Neural crest cell (in vitro differentiated cells): ENCODE measurements at regions not wholly inside any gene's neighbourhood (a gene's known extent, or its start where the extent isn't known, plus 50 kb on each side); places are given as distances from the start of the nearest gene placed in this dataset.

Experiments
- DNase-seq: peaks from one replicate; pipeline ENCODE4 v3.0.0; 2021; ENCODE audit warnings: low read depth, mixed read lengths, low spot score
- H3K27ac Mint-ChIP-seq: one replicate; pipeline ENCODE4 v1.8.0; 2021; ENCODE audit warnings: mild to moderate bottlenecking, mixed read lengths; ENCODE audit not compliant: unreplicated experiment
- H3K27me3 Mint-ChIP-seq: 2 replicates; pipeline ENCODE4 v1.8.0; 2021; ENCODE audit warnings: low read depth, mild to moderate bottlenecking, mixed read lengths
- H3K36me3 Mint-ChIP-seq: 2 replicates; pipeline ENCODE4 v1.8.0; 2021; ENCODE audit warnings: low read depth, mild to moderate bottlenecking, mixed read lengths
- H3K4me1 Mint-ChIP-seq: 2 replicates; pipeline ENCODE4 v1.8.0; 2021; ENCODE audit warnings: mixed read lengths
- H3K4me3 Mint-ChIP-seq: one replicate; pipeline ENCODE4 v1.8.0; 2021; ENCODE audit warnings: mild to moderate bottlenecking, mixed read lengths
- H3K9me3 Mint-ChIP-seq: 2 replicates; pipeline ENCODE4 v1.8.0; 2021; ENCODE audit warnings: mixed read lengths
- TF ChIP-seq, protein P1 (sequence below): fragments of 200-600 bp; sonication (generic); conservative IDR thresholded peaks from 2 replicates; pipeline ENCODE4 v1.5.0; 2021; ENCODE audit warnings: antibody characterized with exemption, mild to moderate bottlenecking

DNA sequence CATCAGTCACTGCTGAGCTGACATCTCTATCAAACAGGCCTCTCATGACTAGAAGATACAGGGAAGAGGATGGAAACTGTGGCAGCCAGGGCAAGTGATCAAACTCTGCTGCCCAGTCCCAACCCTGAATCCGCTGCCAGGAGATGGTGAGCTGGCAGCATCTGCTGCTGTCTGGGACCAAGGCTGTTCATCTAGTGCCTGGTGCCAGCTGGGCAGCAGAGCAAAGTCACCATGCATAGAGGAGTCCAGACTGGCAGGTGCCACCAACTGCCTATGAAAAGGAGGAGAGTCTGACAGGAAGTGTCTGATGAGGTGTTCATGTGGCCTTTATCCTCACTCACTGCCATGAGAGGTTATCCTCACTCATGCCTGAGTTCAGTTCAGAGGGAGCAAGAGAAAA is 518.9 kb downstream of the MID1IP1 start:
- Mint-ChIP-seq H3K4me3 (no peak overlapping the region), H3K9me3 (peaks cover 10% of the 10 kb centered on the region), H3K27ac (no peak overlapping the region), H3K4me1 (no peaks in the 10 kb centered on the region), H3K27me3 (no peaks in the 10 kb centered on the region), H3K36me3 (no peaks in the 10 kb centered on the region)
- no peak for DNase-seq
- TF ChIP-seq, protein P1, sequence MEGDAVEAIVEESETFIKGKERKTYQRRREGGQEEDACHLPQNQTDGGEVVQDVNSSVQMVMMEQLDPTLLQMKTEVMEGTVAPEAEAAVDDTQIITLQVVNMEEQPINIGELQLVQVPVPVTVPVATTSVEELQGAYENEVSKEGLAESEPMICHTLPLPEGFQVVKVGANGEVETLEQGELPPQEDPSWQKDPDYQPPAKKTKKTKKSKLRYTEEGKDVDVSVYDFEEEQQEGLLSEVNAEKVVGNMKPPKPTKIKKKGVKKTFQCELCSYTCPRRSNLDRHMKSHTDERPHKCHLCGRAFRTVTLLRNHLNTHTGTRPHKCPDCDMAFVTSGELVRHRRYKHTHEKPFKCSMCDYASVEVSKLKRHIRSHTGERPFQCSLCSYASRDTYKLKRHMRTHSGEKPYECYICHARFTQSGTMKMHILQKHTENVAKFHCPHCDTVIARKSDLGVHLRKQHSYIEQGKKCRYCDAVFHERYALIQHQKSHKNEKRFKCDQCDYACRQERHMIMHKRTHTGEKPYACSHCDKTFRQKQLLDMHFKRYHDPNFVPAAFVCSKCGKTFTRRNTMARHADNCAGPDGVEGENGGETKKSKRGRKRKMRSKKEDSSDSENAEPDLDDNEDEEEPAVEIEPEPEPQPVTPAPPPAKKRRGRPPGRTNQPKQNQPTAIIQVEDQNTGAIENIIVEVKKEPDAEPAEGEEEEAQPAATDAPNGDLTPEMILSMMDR, result no peak

DNA sequence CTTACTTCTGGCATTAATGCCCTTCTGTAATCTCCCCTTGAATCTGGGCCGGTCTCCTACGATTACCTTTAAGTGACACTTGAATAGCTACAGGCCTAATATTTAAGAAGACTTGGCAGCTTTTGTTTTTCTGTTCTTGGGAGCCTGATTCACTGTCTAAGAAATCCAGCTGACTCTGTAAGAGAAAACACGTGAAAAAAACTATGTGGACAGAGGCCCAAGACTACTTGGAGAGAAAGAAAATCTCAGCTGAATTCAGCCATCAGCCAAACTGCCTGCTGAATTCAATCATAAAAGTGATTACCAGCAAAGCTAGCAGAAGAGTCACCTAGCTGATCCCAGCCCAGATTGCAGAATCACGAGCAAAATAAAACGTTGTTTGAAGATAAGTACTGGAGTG is 521.2 kb downstream of the MID1IP1 start:
- H3K4me3 Mint-ChIP-seq, result no peak overlapping the region
- peaks cover 6% of the 10 kb centered on the region for H3K9me3 Mint-ChIP-seq
- H3K27me3 Mint-ChIP-seq, result no peaks in the 10 kb centered on the region
- DNase-seq, result no peak
- TF ChIP-seq, protein P1, result no peak
- no peaks in the 10 kb centered on the region for H3K36me3 Mint-ChIP-seq
- H3K27ac Mint-ChIP-seq, result no peak overlapping the region
- no peaks in the 10 kb centered on the region for H3K4me1 Mint-ChIP-seq

DNA sequence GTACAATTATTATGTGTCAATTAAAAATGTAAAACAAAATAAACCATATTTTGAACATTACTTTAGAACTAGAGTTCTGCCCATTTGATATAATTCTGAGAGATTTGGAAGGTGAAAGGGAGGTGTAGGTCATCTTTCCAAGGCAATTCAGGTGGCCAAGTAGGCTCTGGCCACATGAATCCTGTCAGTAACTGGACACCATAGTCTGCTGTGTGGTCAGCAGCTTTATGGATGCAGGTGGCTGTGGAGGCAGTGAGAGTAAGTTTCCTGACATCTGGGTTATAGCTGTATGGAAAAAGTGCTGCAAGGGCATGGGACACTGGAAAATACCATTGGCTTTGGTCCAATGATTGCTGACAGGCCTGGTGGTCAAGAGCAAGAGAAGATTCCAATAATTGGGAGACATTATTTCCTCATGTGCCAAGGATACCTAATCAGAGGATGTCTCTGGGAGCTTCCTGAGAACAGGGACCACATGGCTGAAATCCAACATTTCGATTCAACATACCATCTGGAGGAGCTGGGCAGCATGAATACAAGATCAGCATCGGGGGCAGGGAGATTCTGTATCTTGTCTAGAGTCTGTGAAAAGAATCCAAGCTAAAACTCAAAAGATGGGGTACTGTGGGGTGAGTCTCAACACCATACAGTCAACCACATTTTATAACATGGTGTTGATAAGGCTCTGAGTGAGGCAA is 523.1 kb downstream of the MID1IP1 start:
- no peak for DNase-seq
- H3K27me3 Mint-ChIP-seq, result no peaks in the 10 kb centered on the region
- no peak overlapping the region for H3K4me3 Mint-ChIP-seq
- no peak overlapping the region for H3K27ac Mint-ChIP-seq
- no peaks in the 10 kb centered on the region for H3K36me3 Mint-ChIP-seq
- H3K4me1 Mint-ChIP-seq, result no peaks in the 10 kb centered on the region
- H3K9me3 Mint-ChIP-seq, result peaks cover 11% of the 10 kb centered on the region
- TF ChIP-seq, protein P1, result no peak

- no peaks in the 10 kb centered on the region for H3K27me3 Mint-ChIP-seq
- H3K4me3 Mint-ChIP-seq, result no peak overlapping the region
- H3K9me3 Mint-ChIP-seq, result peaks cover 10% of the 10 kb centered on the region
- no peaks in the 10 kb centered on the region for H3K36me3 Mint-ChIP-seq
- TF ChIP-seq, protein P1, result no peak
- H3K27ac Mint-ChIP-seq, result no peak overlapping the region
- no peaks in the 10 kb centered on the region for H3K4me1 Mint-ChIP-seq
- no peak for DNase-seq
Measured at GRCh38 chrX:39327255-39327654, 526.0 kb downstream of the MID1IP1 start.

GRCh38 chrX:39327705-39328104 is 526.4 kb downstream of the MID1IP1 start:
- peaks cover 11% of the 10 kb centered on the region for H3K9me3 Mint-ChIP-seq

More at GRCh38 chrX:39327705-39328104, 526.4 kb downstream of the MID1IP1 start:
- H3K27me3 Mint-ChIP-seq, result no peaks in the 10 kb centered on the region
- no peaks in the 10 kb centered on the region for H3K36me3 Mint-ChIP-seq
- H3K4me1 Mint-ChIP-seq, result no peaks in the 10 kb centered on the region
- H3K4me3 Mint-ChIP-seq, result no peak overlapping the region
- DNase-seq, result no peak
- TF ChIP-seq, protein P1, result no peak
- no peak overlapping the region for H3K27ac Mint-ChIP-seq
